ENCODE measurements at regions not wholly inside any gene's neighbourhood (a gene's known extent, or its start where the extent isn't known, plus 50 kb on each side); places are given as distances from the start of the nearest gene placed in this dataset.

GRCh38 chr4:127141856-127142255 lies 490.9 kb upstream of the INTU start:
- no peak for DNase-seq (ENCODE audit: low spot score)
- WGBS: 66% methylated on average over 1 of the region's 1 CpG
- H3K9me3 ChIP-seq (ENCODE audit: control insufficient read depth in 4 of 4, low read length in 3 of 4): no peaks in the 10 kb centered on the region

DNA sequence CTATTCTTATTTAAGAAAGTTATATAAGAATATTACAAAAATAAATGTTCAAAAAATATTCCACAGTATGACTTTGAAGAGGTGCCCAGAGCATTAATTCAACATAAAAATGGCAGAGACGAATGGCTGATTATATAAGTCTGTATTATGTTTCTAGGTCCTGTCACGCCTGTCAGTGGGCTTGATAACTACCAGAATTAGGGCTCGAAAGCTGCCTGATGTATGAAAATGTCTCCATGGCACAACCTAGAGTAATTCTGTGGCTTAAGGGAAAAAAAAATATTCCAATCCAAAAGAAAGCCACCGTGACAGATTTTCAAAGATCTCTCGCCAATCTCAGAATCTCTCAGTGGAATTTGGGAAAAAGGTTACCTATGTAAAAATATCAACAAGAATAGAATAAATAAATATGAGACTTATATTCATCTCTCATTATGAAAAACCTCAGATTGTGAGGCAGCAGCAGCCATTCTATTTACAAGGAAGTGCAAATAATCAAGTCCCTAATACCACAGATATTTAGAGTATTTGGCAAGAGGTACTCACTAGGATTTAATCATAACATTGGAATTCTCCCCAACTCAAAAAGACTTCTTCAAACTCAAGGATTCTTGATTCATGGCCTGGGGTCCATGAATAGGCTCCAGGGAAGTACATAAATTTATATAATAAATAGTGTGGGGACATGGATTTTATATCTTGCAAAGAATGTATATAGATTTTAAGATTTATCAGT lies 489.1 kb upstream of the INTU start:
- H3K9ac ChIP-seq (ENCODE audit: low read depth in 1 of 2, low read length in 2 of 2): no peak overlapping the region
- H3K9me3 ChIP-seq (ENCODE audit: control insufficient read depth in 4 of 4, low read length in 3 of 4): no peaks in the 10 kb centered on the region
- H3K36me3 ChIP-seq (ENCODE audit: control insufficient read depth in 4 of 4, insufficient read depth in 3 of 4, low read depth in 1 of 4, low read length in 3 of 4): no peaks in the 10 kb centered on the region
- no peak overlapping the region for H3K27ac ChIP-seq (ENCODE audit: low read depth in 1 of 2, low read length in 2 of 2)
- no peak for DNase-seq (ENCODE audit: low spot score)
- H3K27me3 ChIP-seq (ENCODE audit: control insufficient read depth in 4 of 4, insufficient read depth in 4 of 4, low read length in 3 of 4): no peaks in the 10 kb centered on the region
- no peak for TF ChIP-seq RXRA (IDR thresholded peaks at IDR 0.05)
- TF ChIP-seq, protein P1, sequence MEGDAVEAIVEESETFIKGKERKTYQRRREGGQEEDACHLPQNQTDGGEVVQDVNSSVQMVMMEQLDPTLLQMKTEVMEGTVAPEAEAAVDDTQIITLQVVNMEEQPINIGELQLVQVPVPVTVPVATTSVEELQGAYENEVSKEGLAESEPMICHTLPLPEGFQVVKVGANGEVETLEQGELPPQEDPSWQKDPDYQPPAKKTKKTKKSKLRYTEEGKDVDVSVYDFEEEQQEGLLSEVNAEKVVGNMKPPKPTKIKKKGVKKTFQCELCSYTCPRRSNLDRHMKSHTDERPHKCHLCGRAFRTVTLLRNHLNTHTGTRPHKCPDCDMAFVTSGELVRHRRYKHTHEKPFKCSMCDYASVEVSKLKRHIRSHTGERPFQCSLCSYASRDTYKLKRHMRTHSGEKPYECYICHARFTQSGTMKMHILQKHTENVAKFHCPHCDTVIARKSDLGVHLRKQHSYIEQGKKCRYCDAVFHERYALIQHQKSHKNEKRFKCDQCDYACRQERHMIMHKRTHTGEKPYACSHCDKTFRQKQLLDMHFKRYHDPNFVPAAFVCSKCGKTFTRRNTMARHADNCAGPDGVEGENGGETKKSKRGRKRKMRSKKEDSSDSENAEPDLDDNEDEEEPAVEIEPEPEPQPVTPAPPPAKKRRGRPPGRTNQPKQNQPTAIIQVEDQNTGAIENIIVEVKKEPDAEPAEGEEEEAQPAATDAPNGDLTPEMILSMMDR (IDR thresholded peaks at IDR 0.05; ENCODE audit: low read depth, low read length, missing input control): no peak
- no peak for TF ChIP-seq REST (IDR thresholded peaks at IDR 0.05)
- TF ChIP-seq, protein P2, sequence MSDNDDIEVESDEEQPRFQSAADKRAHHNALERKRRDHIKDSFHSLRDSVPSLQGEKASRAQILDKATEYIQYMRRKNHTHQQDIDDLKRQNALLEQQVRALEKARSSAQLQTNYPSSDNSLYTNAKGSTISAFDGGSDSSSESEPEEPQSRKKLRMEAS (IDR thresholded peaks at IDR 0.05): no peak
- no peak for TF ChIP-seq HNF4A (conservative IDR thresholded peaks at IDR 0.05)
- no peak for TF ChIP-seq TAF1 (conservative IDR thresholded peaks at IDR 0.05)
- TF ChIP-seq ZBTB33 (IDR thresholded peaks at IDR 0.05): no peak
- TF ChIP-seq SP1 (IDR thresholded peaks at IDR 0.05): no peak
- H3K4me3 ChIP-seq (ENCODE audit: low read depth in 1 of 3, low read length in 3 of 3): no peak overlapping the region
- H3K4me1 ChIP-seq (ENCODE audit: control insufficient read depth in 4 of 4, insufficient read depth in 4 of 4, low read length in 3 of 4): no peaks in the 10 kb centered on the region
- 48% methylated on average over 5 of the region's 5 CpGs for WGBS

More at GRCh38 chr4:127141856-127142255, 490.9 kb upstream of the INTU start:
- Histone ChIP-seq H3K36me3 (ENCODE audit: control insufficient read depth in 4 of 4, insufficient read depth in 3 of 4, low read depth in 1 of 4, low read length in 3 of 4) (no peaks in the 10 kb centered on the region), H3K4me3 (ENCODE audit: low read depth in 1 of 3, low read length in 3 of 3) (no peak overlapping the region), H3K27me3 (ENCODE audit: control insufficient read depth in 4 of 4, insufficient read depth in 4 of 4, low read length in 3 of 4) (no peaks in the 10 kb centered on the region), H3K4me1 (ENCODE audit: control insufficient read depth in 4 of 4, insufficient read depth in 4 of 4, low read length in 3 of 4) (no peaks in the 10 kb centered on the region), H3K9ac (ENCODE audit: low read depth in 1 of 2, low read length in 2 of 2) (no peak overlapping the region), H3K27ac (ENCODE audit: low read depth in 1 of 2, low read length in 2 of 2) (no peak overlapping the region)
- TF ChIP-seq RXRA (IDR thresholded peaks at IDR 0.05): no peak
- TF ChIP-seq HNF4A (conservative IDR thresholded peaks at IDR 0.05): no peak
- no peak for TF ChIP-seq SP1 (IDR thresholded peaks at IDR 0.05)
- TF ChIP-seq NR2F2 (IDR thresholded peaks at IDR 0.05): no peak
- no peak for TF ChIP-seq HNF4G (IDR thresholded peaks at IDR 0.05)
- TF ChIP-seq, protein P1 (IDR thresholded peaks at IDR 0.05; ENCODE audit: low read depth, low read length, missing input control): no peak
- no peak for TF ChIP-seq TAF1 (conservative IDR thresholded peaks at IDR 0.05)
- no peak for TF ChIP-seq FOXA1 (IDR thresholded peaks at IDR 0.05)
- no peak for TF ChIP-seq ATF3 (IDR thresholded peaks at IDR 0.05)
